ENCODE measurements at regions not wholly inside any gene's neighbourhood (a gene's known extent, or its start where the extent isn't known, plus 50 kb on each side); places are given as distances from the start of the nearest gene placed in this dataset.
"Not testable (repeated sequence)": the region's sequence is repeated elsewhere in the genome, so short reads cannot be mapped to it uniquely, and the experiment has no call there.

GRCh38 chr4:59671037-59671436, 1529.1 kb upstream of the ADGRL3 start:
- no peaks in the 10 kb centered on the region for H3K27me3 Mint-ChIP-seq
- H3K4me3 Mint-ChIP-seq, result no peak overlapping the region
- H3K27ac Mint-ChIP-seq, result no peak overlapping the region
- no peaks in the 10 kb centered on the region for H3K36me3 Mint-ChIP-seq (ENCODE audit: low read depth)
- no peaks in the 10 kb centered on the region for H3K4me1 Mint-ChIP-seq (ENCODE audit: low read depth)
- H3K9me3 Mint-ChIP-seq, result peaks cover 14% of the 10 kb centered on the region
- DNase-seq, result no peak

GRCh38 chr4:59676389-59676788, 1523.7 kb upstream of the ADGRL3 start:
- DNase-seq, result no peak
- peaks cover 5% of the 10 kb centered on the region for H3K9me3 Mint-ChIP-seq
- no peak overlapping the region for H3K27ac Mint-ChIP-seq
- H3K4me1 Mint-ChIP-seq (ENCODE audit: low read depth), result no peaks in the 10 kb centered on the region
- H3K4me3 Mint-ChIP-seq, result no peak overlapping the region
- H3K36me3 Mint-ChIP-seq (ENCODE audit: low read depth), result no peaks in the 10 kb centered on the region
- H3K27me3 Mint-ChIP-seq, result no peaks in the 10 kb centered on the region

- not testable (repeated sequence) for H3K27ac Mint-ChIP-seq, H3K27me3 Mint-ChIP-seq
Measured at GRCh38 chr4:59676992-59677391, 1523.1 kb upstream of the ADGRL3 start.

GRCh38 chr4:59685626-59686025, 1514.5 kb upstream of the ADGRL3 start:
- Mint-ChIP-seq H3K27ac (no peak overlapping the region), H3K27me3 (no peaks in the 10 kb centered on the region), H3K4me3 (no peak overlapping the region), H3K36me3 (ENCODE audit: low read depth) (no peaks in the 10 kb centered on the region), H3K4me1 (ENCODE audit: low read depth) (no peaks in the 10 kb centered on the region), H3K9me3 (peaks cover 5% of the 10 kb centered on the region)
- DNase-seq, result no peak

More at GRCh38 chr4:59676992-59677391, 1523.1 kb upstream of the ADGRL3 start:
- not testable (repeated sequence) for H3K4me3 Mint-ChIP-seq; H3K36me3 Mint-ChIP-seq (ENCODE audit: low read depth); H3K4me1 Mint-ChIP-seq (ENCODE audit: low read depth); H3K9me3 Mint-ChIP-seq; DNase-seq

DNA sequence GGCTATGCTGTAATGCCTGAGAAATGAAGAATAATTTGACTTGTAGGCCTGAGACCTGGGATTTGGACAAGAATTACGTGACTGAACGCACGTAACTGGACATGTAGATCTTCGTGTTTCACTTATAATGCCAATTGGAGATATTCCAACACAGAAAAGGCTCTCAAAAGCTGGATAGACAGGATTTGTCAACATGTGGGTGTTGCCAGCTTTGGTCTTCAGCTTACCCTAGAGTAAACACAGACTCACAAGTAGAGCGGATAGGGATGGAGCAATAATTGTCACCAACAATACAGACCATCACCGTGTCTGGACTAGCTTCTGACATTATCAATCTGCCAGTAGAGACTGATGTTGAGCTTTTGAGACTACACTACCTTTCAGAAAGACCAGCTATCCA, 1511.0 kb upstream of the ADGRL3 start:
- DNase-seq, result no peak
- no peak overlapping the region for H3K27ac Mint-ChIP-seq

DNA sequence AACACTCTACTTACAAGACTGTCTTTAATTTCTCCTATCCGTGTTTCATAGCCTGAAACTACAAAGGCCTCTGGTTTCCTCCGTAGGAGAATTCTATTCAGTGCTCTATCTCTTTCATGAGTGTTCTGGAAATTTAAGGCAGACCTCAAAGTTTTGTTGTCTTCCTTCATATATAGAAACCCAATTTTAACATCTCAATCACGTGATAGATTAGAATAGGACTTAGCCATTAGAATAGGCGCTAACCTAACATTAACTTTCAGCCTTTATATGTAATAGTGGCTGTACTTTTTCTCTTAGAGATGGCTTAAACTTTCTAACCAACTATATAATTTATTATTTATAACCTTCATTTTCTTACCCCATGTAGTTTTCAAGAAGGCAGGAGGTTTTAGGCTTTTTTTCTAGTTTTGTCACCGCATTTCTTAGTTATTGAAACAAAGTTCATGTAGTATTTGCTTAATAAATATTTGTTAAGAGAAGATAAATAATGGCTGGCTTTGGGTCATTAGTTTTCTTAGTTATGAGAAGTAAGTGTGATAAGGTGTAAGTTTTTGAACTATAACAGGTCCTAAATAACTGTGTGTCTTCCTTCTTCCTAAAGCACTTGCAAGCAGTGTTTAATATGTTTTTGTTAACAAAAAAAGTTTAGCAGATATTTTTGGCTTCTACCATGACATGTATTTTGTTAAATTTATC, 1504.6 kb upstream of the ADGRL3 start:
- Mint-ChIP-seq H3K27ac (no peak overlapping the region), H3K27me3 (no peaks in the 10 kb centered on the region), H3K4me1 (ENCODE audit: low read depth) (no peaks in the 10 kb centered on the region), H3K9me3 (no peaks in the 10 kb centered on the region), H3K4me3 (no peak overlapping the region), H3K36me3 (ENCODE audit: low read depth) (no peaks in the 10 kb centered on the region)
- no peak for DNase-seq

More for the DNA sequence above, 1511.0 kb upstream of the ADGRL3 start:
- H3K9me3 Mint-ChIP-seq, result peaks cover 2% of the 10 kb centered on the region
- H3K36me3 Mint-ChIP-seq (ENCODE audit: low read depth), result no peaks in the 10 kb centered on the region
- H3K4me1 Mint-ChIP-seq (ENCODE audit: low read depth), result no peaks in the 10 kb centered on the region
- no peak overlapping the region for H3K4me3 Mint-ChIP-seq
- no peaks in the 10 kb centered on the region for H3K27me3 Mint-ChIP-seq

GRCh38 chr4:59698041-59698440, 1502.1 kb upstream of the ADGRL3 start:
- H3K4me1 Mint-ChIP-seq (ENCODE audit: low read depth), result no peaks in the 10 kb centered on the region
- H3K36me3 Mint-ChIP-seq (ENCODE audit: low read depth), result no peaks in the 10 kb centered on the region
- no peaks in the 10 kb centered on the region for H3K27me3 Mint-ChIP-seq
- peaks cover 8% of the 10 kb centered on the region for H3K9me3 Mint-ChIP-seq
- no peak overlapping the region for H3K27ac Mint-ChIP-seq
- no peak for DNase-seq
- H3K4me3 Mint-ChIP-seq, result no peak overlapping the region

DNA sequence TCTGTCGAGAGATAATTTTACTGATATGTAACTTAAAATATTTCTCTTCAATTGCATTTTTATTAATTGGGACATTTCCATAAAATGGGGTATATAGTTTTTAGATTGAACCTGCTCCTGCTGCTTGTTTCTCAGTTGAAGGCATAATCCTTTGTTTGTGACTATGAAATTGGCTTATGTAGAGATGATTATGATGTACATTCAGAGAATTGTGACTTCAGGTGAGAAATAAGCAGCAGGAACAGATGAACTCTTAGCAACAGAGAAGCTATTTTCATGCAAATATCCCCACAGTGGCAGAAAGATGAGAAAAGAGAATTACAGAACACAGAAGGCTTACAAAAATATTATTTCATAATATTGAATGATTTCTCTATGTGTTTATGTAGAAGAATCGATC, 1499.5 kb upstream of the ADGRL3 start:
- DNase-seq, result no peak
- Mint-ChIP-seq H3K27me3 (no peaks in the 10 kb centered on the region), H3K27ac (no peak overlapping the region), H3K9me3 (peaks cover 16% of the 10 kb centered on the region), H3K4me1 (ENCODE audit: low read depth) (no peaks in the 10 kb centered on the region), H3K4me3 (no peak overlapping the region), H3K36me3 (ENCODE audit: low read depth) (no peaks in the 10 kb centered on the region)

GRCh38 chr4:59704616-59705015, 1495.5 kb upstream of the ADGRL3 start:
- peaks cover 17% of the 10 kb centered on the region for H3K9me3 Mint-ChIP-seq
- H3K36me3 Mint-ChIP-seq (ENCODE audit: low read depth), result no peaks in the 10 kb centered on the region

GRCh38 chr4:59712470-59712869, 1487.7 kb upstream of the ADGRL3 start:
- H3K9me3 Mint-ChIP-seq, result peaks cover 8% of the 10 kb centered on the region
- no peak for DNase-seq
- H3K4me1 Mint-ChIP-seq (ENCODE audit: low read depth), result no peaks in the 10 kb centered on the region
- no peak overlapping the region for H3K4me3 Mint-ChIP-seq
- H3K27ac Mint-ChIP-seq, result no peak overlapping the region
- H3K27me3 Mint-ChIP-seq, result no peaks in the 10 kb centered on the region
- no peaks in the 10 kb centered on the region for H3K36me3 Mint-ChIP-seq (ENCODE audit: low read depth)

More at GRCh38 chr4:59704616-59705015, 1495.5 kb upstream of the ADGRL3 start:
- no peak overlapping the region for H3K27ac Mint-ChIP-seq
- no peaks in the 10 kb centered on the region for H3K4me1 Mint-ChIP-seq (ENCODE audit: low read depth)
- H3K4me3 Mint-ChIP-seq, result no peak overlapping the region
- no peak for DNase-seq
- H3K27me3 Mint-ChIP-seq, result no peaks in the 10 kb centered on the region

GRCh38 chr4:59724286-59724685, 1475.8 kb upstream of the ADGRL3 start:
- not testable (repeated sequence) for DNase-seq; H3K4me1 Mint-ChIP-seq (ENCODE audit: low read depth); H3K27me3 Mint-ChIP-seq; H3K4me3 Mint-ChIP-seq; H3K27ac Mint-ChIP-seq; H3K36me3 Mint-ChIP-seq (ENCODE audit: low read depth)
- H3K9me3 Mint-ChIP-seq, result peaks cover 17% of the 10 kb centered on the region

DNA sequence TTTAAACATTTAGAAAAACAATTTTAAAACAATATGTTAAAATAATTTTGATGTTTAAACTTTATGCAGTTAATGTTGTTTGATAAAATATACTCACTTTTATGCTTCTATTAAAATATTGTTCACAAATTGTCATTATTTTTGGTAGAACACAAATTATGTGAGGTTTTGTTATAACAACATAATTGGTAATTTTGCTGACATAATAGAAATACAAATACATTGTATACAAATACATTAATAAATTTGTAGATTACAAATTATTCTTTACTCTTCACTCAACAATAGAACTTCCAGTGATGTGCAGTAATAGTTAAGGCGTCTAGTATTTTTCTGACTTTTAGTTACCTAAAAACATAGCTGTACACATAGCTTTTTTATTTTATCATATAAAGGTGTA, 1472.4 kb upstream of the ADGRL3 start:
- no peaks in the 10 kb centered on the region for H3K4me1 Mint-ChIP-seq (ENCODE audit: low read depth)
- H3K4me3 Mint-ChIP-seq, result no peak overlapping the region
- H3K36me3 Mint-ChIP-seq (ENCODE audit: low read depth), result no peaks in the 10 kb centered on the region
- no peaks in the 10 kb centered on the region for H3K27me3 Mint-ChIP-seq
- DNase-seq, result no peak
- peaks cover 6% of the 10 kb centered on the region for H3K9me3 Mint-ChIP-seq
- H3K27ac Mint-ChIP-seq, result no peak overlapping the region

DNA sequence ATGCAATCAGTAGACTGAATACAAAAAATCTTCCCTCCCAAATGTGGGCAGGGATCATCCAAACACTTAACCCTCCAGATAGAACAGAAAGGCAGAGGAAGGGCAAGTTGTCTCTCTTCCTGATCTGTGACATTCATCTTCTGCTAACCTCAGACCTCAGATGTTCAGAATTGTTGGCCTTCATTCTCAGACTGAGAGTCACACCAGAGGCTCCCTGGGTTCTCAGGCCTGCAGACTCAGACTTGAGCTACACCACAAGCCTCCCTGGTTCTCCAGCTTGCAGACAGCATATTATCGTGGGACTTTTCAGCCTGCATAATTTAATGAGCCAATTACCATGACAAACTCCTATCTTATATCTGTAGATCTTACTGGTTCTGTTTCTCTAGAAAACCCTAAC, 1471.6 kb upstream of the ADGRL3 start:
- Mint-ChIP-seq H3K4me1 (ENCODE audit: low read depth) (no peaks in the 10 kb centered on the region), H3K27me3 (no peaks in the 10 kb centered on the region), H3K4me3 (no peak overlapping the region), H3K9me3 (peaks cover 6% of the 10 kb centered on the region), H3K36me3 (ENCODE audit: low read depth) (no peaks in the 10 kb centered on the region), H3K27ac (no peak overlapping the region)
- DNase-seq, result no peak

DNA sequence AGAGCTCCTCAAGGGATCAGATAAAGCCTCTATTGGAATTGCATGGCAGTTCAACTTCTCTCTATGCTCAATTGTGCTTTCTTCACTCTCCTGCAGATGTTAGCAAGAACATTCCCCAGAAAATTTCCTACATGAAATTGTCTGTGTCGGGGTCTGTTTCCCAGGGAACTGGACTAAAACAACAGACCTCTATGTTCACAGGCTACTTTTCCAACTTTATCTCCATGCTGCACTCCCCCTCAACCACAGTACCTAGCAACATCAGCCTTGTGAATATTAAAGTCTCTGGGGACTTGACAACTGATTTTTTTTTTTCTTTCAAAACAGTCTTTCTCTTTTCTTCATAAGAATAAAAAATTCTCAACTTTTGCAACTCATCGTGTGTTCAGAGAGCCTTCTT, 1470.8 kb upstream of the ADGRL3 start:
- no peak overlapping the region for H3K4me3 Mint-ChIP-seq
- H3K4me1 Mint-ChIP-seq (ENCODE audit: low read depth), result no peaks in the 10 kb centered on the region
- peaks cover 6% of the 10 kb centered on the region for H3K9me3 Mint-ChIP-seq
- no peaks in the 10 kb centered on the region for H3K36me3 Mint-ChIP-seq (ENCODE audit: low read depth)
- no peaks in the 10 kb centered on the region for H3K27me3 Mint-ChIP-seq
- H3K27ac Mint-ChIP-seq, result no peak overlapping the region
- no peak for DNase-seq

DNA sequence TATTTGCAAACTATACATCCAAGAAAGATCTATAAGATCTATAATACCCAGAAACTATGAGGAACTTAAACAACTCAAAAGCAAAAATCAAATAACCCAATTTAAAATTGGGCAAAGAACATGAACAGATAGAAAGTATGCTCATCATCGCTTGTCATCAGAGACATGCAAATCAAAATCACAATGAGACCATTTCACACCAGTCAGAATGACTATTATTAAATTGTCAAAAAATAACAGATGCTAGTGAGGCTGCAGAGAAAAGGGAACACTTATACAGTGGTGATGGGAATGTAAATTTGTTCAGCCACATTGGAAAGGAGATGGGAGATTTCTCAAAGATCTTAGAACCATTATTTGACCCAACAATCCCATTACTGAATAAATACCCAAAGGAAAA, 1451.7 kb upstream of the ADGRL3 start:
- Mint-ChIP-seq H3K27ac (no peak overlapping the region), H3K4me1 (ENCODE audit: low read depth) (no peaks in the 10 kb centered on the region), H3K4me3 (no peak overlapping the region), H3K36me3 (ENCODE audit: low read depth) (no peaks in the 10 kb centered on the region), H3K9me3 (peaks cover 18% of the 10 kb centered on the region), H3K27me3 (no peaks in the 10 kb centered on the region)
- no peak for DNase-seq
